Cerebellar cortex (tissue), 1 donor: ENCODE measurements at regions not wholly inside any gene's neighbourhood (a gene's known extent, or its start where the extent isn't known, plus 50 kb on each side); places are given as distances from the start of the nearest gene placed in this dataset.
"Not testable (repeated sequence)": the region's sequence is repeated elsewhere in the genome, so short reads cannot be mapped to it uniquely, and the experiment has no call there.

Source experiments
- DNase-seq: peaks from one replicate; pipeline ENCODE4 v3.0.0-alpha.2; 2015; ENCODE audit warnings: low spot score

GRCh38 chr5:1958211-1959010 lies 75.7 kb upstream of the IRX4 start:
- DNase-seq, result no peak

- DNase-seq, result no peak
Observed at GRCh38 chr5:1955586-1955985, 72.9 kb upstream of the IRX4 start.

- DNase-seq, result not testable (repeated sequence)
Observed at GRCh38 chr5:1953710-1954109, 71.0 kb upstream of the IRX4 start.

GRCh38 chr5:1952444-1953099 lies 69.8 kb upstream of the IRX4 start:
- DNase-seq, result no peak

GRCh38 chr5:1952021-1952420 lies 69.3 kb upstream of the IRX4 start:
- DNase-seq, result no peak

- DNase-seq, result no peak
Observed at GRCh38 chr5:1951165-1951816, 68.6 kb upstream of the IRX4 start.

GRCh38 chr5:1950708-1951103 lies 68.0 kb upstream of the IRX4 start:
- DNase-seq, result no peak

- DNase-seq, result no peak
Observed at GRCh38 chr5:1950096-1950707, 67.5 kb upstream of the IRX4 start.

GRCh38 chr5:1949253-1949652 lies 66.5 kb upstream of the IRX4 start:
- DNase-seq, result no peak

GRCh38 chr5:1948663-1949191 lies 66.0 kb upstream of the IRX4 start:
- DNase-seq, result peak; percentile 11

- no peak for DNase-seq
Observed at GRCh38 chr5:1948111-1948510, 65.4 kb upstream of the IRX4 start.

GRCh38 chr5:1946776-1947175 lies 64.1 kb upstream of the IRX4 start:
- DNase-seq, result no peak

GRCh38 chr5:1946122-1946677 lies 63.5 kb upstream of the IRX4 start:
- DNase-seq, result no peak

GRCh38 chr5:1945606-1946005 lies 62.9 kb upstream of the IRX4 start:
- DNase-seq, result no peak

- DNase-seq, result no peak
Observed at GRCh38 chr5:1944408-1944807, 61.7 kb upstream of the IRX4 start.

GRCh38 chr5:1943481-1943880 lies 60.8 kb upstream of the IRX4 start:
- DNase-seq, result no peak

- no peak for DNase-seq
Observed at GRCh38 chr5:1942630-1943029, 59.9 kb upstream of the IRX4 start.

GRCh38 chr5:1942158-1942557 lies 59.4 kb upstream of the IRX4 start:
- DNase-seq, result no peak

GRCh38 chr5:1939256-1939655 lies 56.5 kb upstream of the IRX4 start:
- DNase-seq, result no peak

- no peak for DNase-seq
Observed at GRCh38 chr5:1938310-1939000, 55.7 kb upstream of the IRX4 start.

- DNase-seq, result no peak
Observed at GRCh38 chr5:1937590-1937989, 54.9 kb upstream of the IRX4 start.

- no peak for DNase-seq
Observed at GRCh38 chr5:1936901-1937300, 54.2 kb upstream of the IRX4 start.
